OCI-LY1 (cell line): ENCODE measurements at regions not wholly inside any gene's neighbourhood (a gene's known extent, or its start where the extent isn't known, plus 50 kb on each side); places are given as distances from the start of the nearest gene placed in this dataset.

Experiments
- H2AFZ ChIP-seq: fragments of 200-600 bp; sonication (generic), shearing (Covaris generic); 2 replicates; pipeline ENCODE4 v1.6.0; 2014; ENCODE audit warnings: antibody characterized with exemption, mild to moderate bottlenecking, low read length
- H3F3A ChIP-seq: fragments of 200-600 bp; sonication (generic), shearing (Covaris generic); 2 replicates; pipeline ENCODE4 v1.6.0; 2014; ENCODE audit warnings: mild to moderate bottlenecking, antibody characterized with exemption, low read length, moderate library complexity; ENCODE audit not compliant: insufficient read depth
- H3K27ac ChIP-seq: fragments of 200-600 bp; sonication (generic); 2 replicates; pipeline ENCODE4 v1.5.1; 2014; ENCODE audit warnings: low read length, mixed run types, mild to moderate bottlenecking, low read depth; ENCODE audit not compliant: poor library complexity, severe bottlenecking
- H3K27me3 ChIP-seq: fragments of 200-600 bp; sonication (generic); 2 replicates; pipeline ENCODE4 v1.6.0; 2014; ENCODE audit warnings: antibody characterized with exemption, mild to moderate bottlenecking, low read length, moderate library complexity; ENCODE audit not compliant: insufficient read depth
- H3K36me3 ChIP-seq: fragments of 200-600 bp; sonication (generic); 2 replicates; pipeline ENCODE4 v1.6.1; 2014; ENCODE audit warnings: mild to moderate bottlenecking, antibody characterized with exemption, low read length, moderate library complexity, mixed read lengths; ENCODE audit not compliant: insufficient read depth
- H3K4me1 ChIP-seq: fragments of 200-600 bp; sonication (generic); 2 replicates; pipeline ENCODE4 v1.5.1; 2014; ENCODE audit warnings: mild to moderate bottlenecking, low read length, moderate library complexity; ENCODE audit not compliant: insufficient read depth, severe bottlenecking
- H3K4me2 ChIP-seq: fragments of 200-600 bp; sonication (generic), shearing (Covaris generic); 2 replicates; pipeline ENCODE4 v1.6.1; 2014; ENCODE audit warnings: low read length
- H3K4me3 ChIP-seq: fragments of 200-600 bp; sonication (generic); 2 replicates; pipeline ENCODE4 v1.5.1; 2014; ENCODE audit warnings: low read length, low read depth, mild to moderate bottlenecking, mixed read lengths; ENCODE audit not compliant: poor library complexity, severe bottlenecking
- H3K79me2 ChIP-seq: fragments of 200-600 bp; shearing (Covaris generic); 2 replicates; pipeline ENCODE4 v1.6.1; 2016; ENCODE audit warnings: mixed run types, low read length, mixed read lengths; ENCODE audit not compliant: insufficient read depth
- H3K9ac ChIP-seq: fragments of 200-600 bp; sonication (generic), shearing (Covaris generic); 2 replicates; pipeline ENCODE4 v1.6.1; 2014; ENCODE audit warnings: mild to moderate bottlenecking, low read length, mixed read lengths
- H3K9me2 ChIP-seq: fragments of 200-600 bp; sonication (generic), shearing (Covaris generic); 2 replicates; pipeline ENCODE4 v1.6.1; 2014; ENCODE audit warnings: low read depth, mild to moderate bottlenecking, low read length, mixed read lengths
- H3K9me3 ChIP-seq: fragments of 200-600 bp; shearing (Covaris generic); 2 replicates; pipeline ENCODE4 v1.6.1; 2014; ENCODE audit warnings: low read length, mixed read lengths
- H4K20me1 ChIP-seq: fragments of 200-600 bp; sonication (generic), shearing (Covaris generic); 2 replicates; pipeline ENCODE4 v1.6.0; 2016; ENCODE audit warnings: mild to moderate bottlenecking, low read length; ENCODE audit not compliant: insufficient read depth
- CTCF ChIP-seq: fragments of 200-600 bp; sonication (generic), shearing (Covaris generic); IDR thresholded peaks from 2 replicates; pipeline ENCODE4 v1.5.1; 2017; ENCODE audit warnings: mild to moderate bottlenecking, antibody characterized with exemption, low read length, moderate library complexity, mixed read lengths
- EZH2 ChIP-seq: fragments of 200-600 bp; sonication (generic), shearing (Covaris generic); IDR thresholded peaks from 2 replicates; pipeline ENCODE4 v1.8.0; 2017; ENCODE audit warnings: borderline replicate concordance, mixed run types, mild to moderate bottlenecking, antibody characterized with exemption, low read length, moderate library complexity, mixed read lengths

DNA sequence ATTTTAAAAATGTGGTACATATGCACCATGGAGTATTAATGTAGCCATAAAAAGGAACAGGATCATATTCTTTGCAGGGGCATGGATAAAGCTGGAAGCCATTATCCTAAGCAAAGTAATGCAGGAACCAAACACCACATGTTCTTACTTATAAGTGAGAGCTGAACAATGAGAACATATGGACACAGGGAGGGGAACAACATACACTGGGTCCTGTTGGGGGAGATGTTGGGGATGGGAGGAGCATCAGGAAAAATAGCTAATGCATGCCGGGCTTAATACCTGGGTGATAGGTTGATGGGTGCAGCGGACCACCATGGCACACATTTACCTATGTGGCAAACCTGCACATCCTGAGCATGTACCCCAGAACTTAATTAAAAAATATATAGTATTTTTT, 352.5 kb upstream of the KAZN start:
- no peaks in the 10 kb centered on the region for H3K4me1 ChIP-seq
- no peak overlapping the region for H3K4me3 ChIP-seq
- H3K9me2 ChIP-seq: no peaks in the 10 kb centered on the region
- no peaks in the 10 kb centered on the region for H3K9me3 ChIP-seq
- no peaks in the 10 kb centered on the region for H4K20me1 ChIP-seq
- H3K27me3 ChIP-seq: no peaks in the 10 kb centered on the region
- no peak overlapping the region for H3K9ac ChIP-seq
- no peaks in the 10 kb centered on the region for H3F3A ChIP-seq
- no peak overlapping the region for H2AFZ ChIP-seq
- no peaks in the 10 kb centered on the region for H3K79me2 ChIP-seq
- no peaks in the 10 kb centered on the region for H3K36me3 ChIP-seq
- H3K27ac ChIP-seq: no peak overlapping the region
- H3K4me2 ChIP-seq: no peak overlapping the region
- TF ChIP-seq CTCF: no peak
- no peak for TF ChIP-seq EZH2

DNA sequence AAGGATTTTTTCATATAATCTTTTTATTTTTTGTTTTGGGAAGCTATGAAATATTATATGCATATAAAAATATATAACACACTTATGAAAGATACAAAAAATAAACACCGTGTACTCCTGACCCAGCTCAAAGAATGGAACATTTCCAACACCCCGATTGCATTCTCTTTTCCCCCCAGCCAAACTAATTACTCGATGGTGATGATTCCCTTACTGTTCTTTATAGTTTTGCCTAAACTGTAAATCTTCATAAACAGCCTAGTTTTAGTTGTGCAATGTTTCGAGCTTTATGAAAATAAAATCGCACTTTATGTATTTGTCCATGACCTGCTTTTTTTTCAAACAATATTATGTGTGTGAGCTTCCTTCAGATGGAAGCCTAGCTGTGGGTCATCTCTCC, 352.0 kb upstream of the KAZN start:
- Histone ChIP-seq H3K9me2 (no peaks in the 10 kb centered on the region), H3K27me3 (no peaks in the 10 kb centered on the region), H3F3A (no peaks in the 10 kb centered on the region), H3K79me2 (no peaks in the 10 kb centered on the region), H3K9me3 (no peaks in the 10 kb centered on the region), H3K9ac (no peak overlapping the region), H4K20me1 (no peaks in the 10 kb centered on the region), H3K4me2 (no peak overlapping the region), H2AFZ (no peak overlapping the region), H3K4me1 (no peaks in the 10 kb centered on the region), H3K36me3 (no peaks in the 10 kb centered on the region), H3K27ac (no peak overlapping the region), H3K4me3 (no peak overlapping the region)
- TF ChIP-seq EZH2 (no peak), CTCF (no peak)

DNA sequence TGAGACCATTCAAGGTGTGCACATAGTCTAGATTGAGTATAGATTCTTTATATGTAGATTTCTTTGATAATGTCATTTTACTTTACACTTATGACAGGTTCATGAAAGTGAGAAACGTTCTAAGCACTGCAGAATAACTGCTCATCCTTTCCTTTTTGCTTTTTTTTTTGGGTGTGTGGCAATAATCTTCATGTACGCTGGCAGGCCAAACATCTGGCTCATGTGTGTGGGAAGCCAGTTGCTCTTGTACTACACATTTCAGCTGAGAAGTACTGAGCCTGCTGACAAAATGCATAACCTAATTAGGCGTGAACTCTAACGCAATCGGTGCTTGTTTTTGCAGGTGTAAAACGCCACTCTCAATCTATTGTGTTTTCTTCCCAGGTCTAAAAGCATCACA, 350.8 kb upstream of the KAZN start:
- TF ChIP-seq EZH2 (no peak), CTCF (no peak)
- Histone ChIP-seq H3K9me3 (no peaks in the 10 kb centered on the region), H3K4me1 (no peaks in the 10 kb centered on the region), H3K4me3 (no peak overlapping the region), H3F3A (no peaks in the 10 kb centered on the region), H3K79me2 (no peaks in the 10 kb centered on the region), H3K9me2 (no peaks in the 10 kb centered on the region), H3K4me2 (no peak overlapping the region), H3K27me3 (no peaks in the 10 kb centered on the region), H3K9ac (no peak overlapping the region), H4K20me1 (no peaks in the 10 kb centered on the region), H2AFZ (no peak overlapping the region), H3K36me3 (no peaks in the 10 kb centered on the region), H3K27ac (no peak overlapping the region)
